GM23338 (cell line): ENCODE measurements at regions not wholly inside any gene's neighbourhood (a gene's known extent, or its start where the extent isn't known, plus 50 kb on each side); places are given as distances from the start of the nearest gene placed in this dataset.

Experiments
- ATAC-seq: fragments of 200-7000 bp; cut with Tn5 transposase; 3 replicates; pipeline ENCODE4 v1.9.1; 2020
- DNase-seq: peaks from one replicate; pipeline ENCODE4 v3.0.0-alpha.2; 2015; ENCODE audit warnings: low spot score
- H2AFZ ChIP-seq: fragments of 200-600 bp; sonication (generic); 2 replicates; pipeline ENCODE4 v1.8.0; 2016; ENCODE audit warnings: antibody characterized with exemption, mild to moderate bottlenecking, moderate library complexity
- H3F3A ChIP-seq: fragments of 200-600 bp; sonication (generic); replicated peaks from 2 replicates; pipeline ENCODE4 v1.8.0; 2017; ENCODE audit warnings: antibody characterized with exemption, mixed run types, low read depth
- H3K27ac ChIP-seq: fragments of 200-600 bp; sonication (generic); 2 replicates; pipeline ENCODE4 v1.6.1; 2016; ENCODE audit warnings: low read depth
- H3K27me3 ChIP-seq: fragments of 200-600 bp; sonication (generic); 2 replicates; pipeline ENCODE4 v1.8.0; 2016; ENCODE audit warnings: mild to moderate bottlenecking, mixed run types, moderate library complexity; ENCODE audit not compliant: insufficient read depth
- H3K36me3 ChIP-seq: fragments of 200-600 bp; sonication (generic); 2 replicates; pipeline ENCODE4 v1.8.0; 2016; ENCODE audit warnings: mild to moderate bottlenecking; ENCODE audit not compliant: insufficient read depth
- H3K4me1 ChIP-seq: fragments of 200-600 bp; sonication (generic); 2 replicates; pipeline ENCODE4 v1.8.0; 2016; ENCODE audit warnings: mild to moderate bottlenecking, moderate library complexity; ENCODE audit not compliant: insufficient read depth
- H3K4me2 ChIP-seq: fragments of 200-600 bp; sonication (generic); 2 replicates; pipeline ENCODE4 v1.7.1; 2017; ENCODE audit warnings: mixed run types
- H3K4me3 ChIP-seq: fragments of 200-600 bp; sonication (generic); 2 replicates; pipeline ENCODE4 v1.6.1; 2016; ENCODE audit warnings: mixed run types
- H3K79me2 ChIP-seq: fragments of 200-600 bp; sonication (generic); replicated peaks from 2 replicates; pipeline ENCODE4 v1.8.0; 2017; ENCODE audit warnings: mild to moderate bottlenecking; ENCODE audit not compliant: insufficient read depth
- H3K9me2 ChIP-seq: fragments of 200-600 bp; sonication (generic); 2 replicates; pipeline ENCODE4 v1.8.0; 2017; ENCODE audit not compliant: insufficient read depth
- H4K20me1 ChIP-seq: fragments of 200-600 bp; sonication (generic); replicated peaks from 2 replicates; pipeline ENCODE4 v1.8.0; 2017; ENCODE audit warnings: mild to moderate bottlenecking; ENCODE audit not compliant: insufficient read depth
- H3K27ac Mint-ChIP-seq: 2 replicates; pipeline ENCODE4 v1.8.0; 2020; ENCODE audit warnings: inconsistent platforms, mild to moderate bottlenecking, moderate library complexity, mixed read lengths
- H3K27me3 Mint-ChIP-seq: 3 replicates; pipeline ENCODE4 v1.8.0; 2022; ENCODE audit warnings: low read depth, mild to moderate bottlenecking, moderate library complexity, mixed read lengths, inconsistent platforms; ENCODE audit not compliant: insufficient read depth, poor library complexity
- H3K36me3 Mint-ChIP-seq: 3 replicates; pipeline ENCODE4 v1.8.0; 2021; ENCODE audit warnings: low read depth, mild to moderate bottlenecking, inconsistent platforms, moderate library complexity, mixed read lengths
- H3K4me1 Mint-ChIP-seq: 3 replicates; pipeline ENCODE4 v1.8.0; 2020; ENCODE audit warnings: mild to moderate bottlenecking, inconsistent platforms, mixed read lengths
- H3K4me3 Mint-ChIP-seq: 3 replicates; pipeline ENCODE4 v1.8.0; 2021; ENCODE audit warnings: moderate library complexity, mild to moderate bottlenecking, inconsistent platforms, mixed read lengths
- H3K9me3 Mint-ChIP-seq: 3 replicates; pipeline ENCODE4 v1.8.0; 2020; ENCODE audit warnings: moderate library complexity, mild to moderate bottlenecking, inconsistent platforms, mixed read lengths
- EZH2phosphoT487 ChIP-seq: fragments of 200-600 bp; sonication (generic); IDR thresholded peaks from one replicate; pipeline ENCODE4 v1.8.1; 2018; ENCODE audit warnings: antibody characterized with exemption; ENCODE audit not compliant: unreplicated experiment
- NANOG ChIP-seq: IDR thresholded peaks from 2 replicates; pipeline ENCODE4 v1.6.1; 2016; ENCODE audit warnings: antibody characterized with exemption, borderline replicate concordance
- ZNF114 ChIP-seq: fragments of 250-450 bp; sonication (Bioruptor Pico); IDR thresholded peaks from 2 replicates; pipeline ENCODE4 v1.5.0; 2020; ENCODE audit warnings: mild to moderate bottlenecking, moderate library complexity
- ZNF331 ChIP-seq: fragments of 250-450 bp; sonication (Bioruptor Pico); IDR thresholded peaks from 2 replicates; pipeline ENCODE4 v1.5.0; 2020; ENCODE audit warnings: low read depth, mild to moderate bottlenecking, moderate library complexity
- TF ChIP-seq, protein P1 (sequence below), 2 experiments: fragments of 200-600 bp in 1 of 2; sonication (generic) in 1 of 2; conservative IDR thresholded peaks; 2 replicates each; pipeline versions ENCODE4 v1.5.1 to v1.6.1; 2016 to 2017; ENCODE audit warnings: antibody characterized with exemption in 2 of 2, low read depth in 2 of 2, mild to moderate bottlenecking in 2 of 2, moderate library complexity in 1 of 2
- TF ChIP-seq, protein P2 (sequence below): IDR thresholded peaks from 2 replicates; pipeline ENCODE4 v1.6.1; 2016; ENCODE audit warnings: antibody characterized with exemption
- TF ChIP-seq, protein P3 (sequence below): fragments of 250-450 bp; sonication (Bioruptor Pico); IDR thresholded peaks from 2 replicates; pipeline ENCODE4 v1.5.0; 2020; ENCODE audit warnings: mild to moderate bottlenecking, moderate library complexity

DNA sequence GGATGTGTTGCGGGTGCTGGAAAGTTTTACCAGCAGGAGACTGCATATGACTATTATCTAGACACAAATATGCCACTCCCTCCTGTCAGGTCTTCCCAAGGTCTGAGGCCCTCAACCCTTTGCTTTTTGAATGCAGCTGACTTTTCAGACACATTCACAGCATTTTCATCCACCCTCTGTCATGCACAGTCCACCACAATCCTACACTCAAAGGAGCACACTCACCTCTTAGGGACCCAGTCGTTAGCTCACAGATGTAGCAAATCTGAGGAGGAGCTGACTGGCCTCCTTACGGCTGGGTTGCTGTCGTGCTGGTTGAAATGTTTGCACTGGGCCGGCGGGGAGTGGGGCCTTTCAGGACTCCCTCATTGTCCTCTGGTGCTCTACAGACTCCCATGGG lies 479.4 kb downstream of the IRS2 start:
- H3K27me3 ChIP-seq, result no peaks in the 10 kb centered on the region
- H3K9me2 ChIP-seq, result no peaks in the 10 kb centered on the region
- H3K36me3 Mint-ChIP-seq, result peaks cover 3% of the 10 kb centered on the region; the same call in 2 of the 3 replicates
- TF ChIP-seq EZH2phosphoT487, result no peak
- TF ChIP-seq ZNF114, result no peak
- TF ChIP-seq, protein P1, sequence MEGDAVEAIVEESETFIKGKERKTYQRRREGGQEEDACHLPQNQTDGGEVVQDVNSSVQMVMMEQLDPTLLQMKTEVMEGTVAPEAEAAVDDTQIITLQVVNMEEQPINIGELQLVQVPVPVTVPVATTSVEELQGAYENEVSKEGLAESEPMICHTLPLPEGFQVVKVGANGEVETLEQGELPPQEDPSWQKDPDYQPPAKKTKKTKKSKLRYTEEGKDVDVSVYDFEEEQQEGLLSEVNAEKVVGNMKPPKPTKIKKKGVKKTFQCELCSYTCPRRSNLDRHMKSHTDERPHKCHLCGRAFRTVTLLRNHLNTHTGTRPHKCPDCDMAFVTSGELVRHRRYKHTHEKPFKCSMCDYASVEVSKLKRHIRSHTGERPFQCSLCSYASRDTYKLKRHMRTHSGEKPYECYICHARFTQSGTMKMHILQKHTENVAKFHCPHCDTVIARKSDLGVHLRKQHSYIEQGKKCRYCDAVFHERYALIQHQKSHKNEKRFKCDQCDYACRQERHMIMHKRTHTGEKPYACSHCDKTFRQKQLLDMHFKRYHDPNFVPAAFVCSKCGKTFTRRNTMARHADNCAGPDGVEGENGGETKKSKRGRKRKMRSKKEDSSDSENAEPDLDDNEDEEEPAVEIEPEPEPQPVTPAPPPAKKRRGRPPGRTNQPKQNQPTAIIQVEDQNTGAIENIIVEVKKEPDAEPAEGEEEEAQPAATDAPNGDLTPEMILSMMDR (conservative IDR thresholded peaks at IDR 0.05; ENCODE audit: low read depth in 2 of 2), result no peak
- TF ChIP-seq NANOG, result no peak
- TF ChIP-seq, protein P2, sequence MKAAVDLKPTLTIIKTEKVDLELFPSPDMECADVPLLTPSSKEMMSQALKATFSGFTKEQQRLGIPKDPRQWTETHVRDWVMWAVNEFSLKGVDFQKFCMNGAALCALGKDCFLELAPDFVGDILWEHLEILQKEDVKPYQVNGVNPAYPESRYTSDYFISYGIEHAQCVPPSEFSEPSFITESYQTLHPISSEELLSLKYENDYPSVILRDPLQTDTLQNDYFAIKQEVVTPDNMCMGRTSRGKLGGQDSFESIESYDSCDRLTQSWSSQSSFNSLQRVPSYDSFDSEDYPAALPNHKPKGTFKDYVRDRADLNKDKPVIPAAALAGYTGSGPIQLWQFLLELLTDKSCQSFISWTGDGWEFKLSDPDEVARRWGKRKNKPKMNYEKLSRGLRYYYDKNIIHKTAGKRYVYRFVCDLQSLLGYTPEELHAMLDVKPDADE, result no peak
- TF ChIP-seq, protein P3, sequence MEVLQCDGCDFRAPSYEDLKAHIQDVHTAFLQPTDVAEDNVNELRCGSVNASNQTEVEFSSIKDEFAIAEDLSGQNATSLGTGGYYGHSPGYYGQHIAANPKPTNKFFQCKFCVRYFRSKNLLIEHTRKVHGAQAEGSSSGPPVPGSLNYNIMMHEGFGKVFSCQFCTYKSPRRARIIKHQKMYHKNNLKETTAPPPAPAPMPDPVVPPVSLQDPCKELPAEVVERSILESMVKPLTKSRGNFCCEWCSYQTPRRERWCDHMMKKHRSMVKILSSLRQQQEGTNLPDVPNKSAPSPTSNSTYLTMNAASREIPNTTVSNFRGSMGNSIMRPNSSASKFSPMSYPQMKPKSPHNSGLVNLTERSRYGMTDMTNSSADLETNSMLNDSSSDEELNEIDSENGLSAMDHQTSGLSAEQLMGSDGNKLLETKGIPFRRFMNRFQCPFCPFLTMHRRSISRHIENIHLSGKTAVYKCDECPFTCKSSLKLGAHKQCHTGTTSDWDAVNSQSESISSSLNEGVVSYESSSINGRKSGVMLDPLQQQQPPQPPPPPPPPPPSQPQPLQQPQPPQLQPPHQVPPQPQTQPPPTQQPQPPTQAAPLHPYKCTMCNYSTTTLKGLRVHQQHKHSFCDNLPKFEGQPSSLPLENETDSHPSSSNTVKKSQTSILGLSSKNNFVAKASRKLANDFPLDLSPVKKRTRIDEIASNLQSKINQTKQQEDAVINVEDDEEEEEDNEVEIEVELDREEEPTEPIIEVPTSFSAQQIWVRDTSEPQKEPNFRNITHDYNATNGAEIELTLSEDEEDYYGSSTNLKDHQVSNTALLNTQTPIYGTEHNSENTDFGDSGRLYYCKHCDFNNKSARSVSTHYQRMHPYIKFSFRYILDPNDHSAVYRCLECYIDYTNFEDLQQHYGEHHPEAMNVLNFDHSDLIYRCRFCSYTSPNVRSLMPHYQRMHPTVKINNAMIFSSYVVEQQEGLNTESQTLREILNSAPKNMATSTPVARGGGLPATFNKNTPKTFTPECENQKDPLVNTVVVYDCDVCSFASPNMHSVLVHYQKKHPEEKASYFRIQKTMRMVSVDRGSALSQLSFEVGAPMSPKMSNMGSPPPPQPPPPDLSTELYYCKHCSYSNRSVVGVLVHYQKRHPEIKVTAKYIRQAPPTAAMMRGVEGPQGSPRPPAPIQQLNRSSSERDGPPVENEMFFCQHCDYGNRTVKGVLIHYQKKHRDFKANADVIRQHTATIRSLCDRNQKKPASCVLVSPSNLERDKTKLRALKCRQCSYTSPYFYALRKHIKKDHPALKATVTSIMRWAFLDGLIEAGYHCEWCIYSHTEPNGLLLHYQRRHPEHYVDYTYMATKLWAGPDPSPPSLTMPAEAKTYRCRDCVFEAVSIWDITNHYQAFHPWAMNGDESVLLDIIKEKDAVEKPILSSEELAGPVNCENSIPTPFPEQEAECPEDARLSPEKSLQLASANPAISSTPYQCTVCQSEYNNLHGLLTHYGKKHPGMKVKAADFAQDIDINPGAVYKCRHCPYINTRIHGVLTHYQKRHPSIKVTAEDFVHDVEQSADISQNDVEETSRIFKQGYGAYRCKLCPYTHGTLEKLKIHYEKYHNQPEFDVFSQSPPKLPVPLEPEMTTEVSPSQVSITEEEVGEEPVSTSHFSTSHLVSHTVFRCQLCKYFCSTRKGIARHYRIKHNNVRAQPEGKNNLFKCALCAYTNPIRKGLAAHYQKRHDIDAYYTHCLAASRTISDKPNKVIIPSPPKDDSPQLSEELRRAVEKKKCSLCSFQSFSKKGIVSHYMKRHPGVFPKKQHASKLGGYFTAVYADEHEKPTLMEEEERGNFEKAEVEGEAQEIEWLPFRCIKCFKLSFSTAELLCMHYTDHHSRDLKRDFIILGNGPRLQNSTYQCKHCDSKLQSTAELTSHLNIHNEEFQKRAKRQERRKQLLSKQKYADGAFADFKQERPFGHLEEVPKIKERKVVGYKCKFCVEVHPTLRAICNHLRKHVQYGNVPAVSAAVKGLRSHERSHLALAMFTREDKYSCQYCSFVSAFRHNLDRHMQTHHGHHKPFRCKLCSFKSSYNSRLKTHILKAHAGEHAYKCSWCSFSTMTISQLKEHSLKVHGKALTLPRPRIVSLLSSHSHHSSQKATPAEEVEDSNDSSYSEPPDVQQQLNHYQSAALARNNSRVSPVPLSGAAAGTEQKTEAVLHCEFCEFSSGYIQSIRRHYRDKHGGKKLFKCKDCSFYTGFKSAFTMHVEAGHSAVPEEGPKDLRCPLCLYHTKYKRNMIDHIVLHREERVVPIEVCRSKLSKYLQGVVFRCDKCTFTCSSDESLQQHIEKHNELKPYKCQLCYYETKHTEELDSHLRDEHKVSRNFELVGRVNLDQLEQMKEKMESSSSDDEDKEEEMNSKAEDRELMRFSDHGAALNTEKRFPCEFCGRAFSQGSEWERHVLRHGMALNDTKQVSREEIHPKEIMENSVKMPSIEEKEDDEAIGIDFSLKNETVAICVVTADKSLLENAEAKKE (CRISPR knock-in tag), result no peak
- no peak for TF ChIP-seq ZNF331
- no peaks in the 10 kb centered on the region for H3K79me2 ChIP-seq
- no peaks in the 10 kb centered on the region for H3K36me3 ChIP-seq
- ATAC-seq (no peak), DNase-seq (no peak)
- no peaks in the 10 kb centered on the region for H4K20me1 ChIP-seq
- H3K4me3 Mint-ChIP-seq, result no peak overlapping the region
- H3F3A ChIP-seq, result no peaks in the 10 kb centered on the region
- H3K4me1 Mint-ChIP-seq, result no peaks in the 10 kb centered on the region
- peaks cover 3% of the 10 kb centered on the region for H3K27me3 Mint-ChIP-seq
- H2AFZ ChIP-seq, result no peak overlapping the region
- H3K4me1 ChIP-seq, result no peaks in the 10 kb centered on the region
- H3K9me3 Mint-ChIP-seq, result no peaks in the 10 kb centered on the region; the same call in 2 of the 3 replicates
- no peak overlapping the region for H3K27ac Mint-ChIP-seq
- H3K27ac ChIP-seq, result no peak overlapping the region
- no peak overlapping the region for H3K4me3 ChIP-seq
- no peak overlapping the region for H3K4me2 ChIP-seq
